Fibroblast of lung (primary cell): ENCODE measurements at regions not wholly inside any gene's neighbourhood (a gene's known extent, or its start where the extent isn't known, plus 50 kb on each side); places are given as distances from the start of the nearest gene placed in this dataset.

Experiments
- DNase-seq, 2 donors: peaks; one replicate each; pipeline versions ENCODE4 v3.0.0 to v3.0.0-alpha.2; 2010; ENCODE audit warnings: low read depth in 2 of 2
- H2AFZ ChIP-seq: 2 replicates; pipeline ENCODE4 v1.5.1; 2012; ENCODE audit warnings: low read length, control low read depth, inconsistent platforms
- H3K27ac ChIP-seq: 2 replicates; pipeline ENCODE4 v1.5.1; 2011; ENCODE audit warnings: low read length, control low read depth; ENCODE audit not compliant: insufficient read depth
- H3K27me3 ChIP-seq: 2 replicates; pipeline ENCODE4 v1.5.1; 2011; ENCODE audit warnings: mild to moderate bottlenecking, low read length; ENCODE audit not compliant: control insufficient read depth, insufficient read depth
- H3K36me3 ChIP-seq: 2 replicates; pipeline ENCODE4 v1.5.1; 2011; ENCODE audit warnings: low read length; ENCODE audit not compliant: control insufficient read depth, insufficient read depth
- H3K4me1 ChIP-seq: 2 replicates; pipeline ENCODE4 v1.5.1; 2011; ENCODE audit warnings: low read length; ENCODE audit not compliant: control insufficient read depth, insufficient read depth; ENCODE audit errors: extremely low read depth
- H3K4me2 ChIP-seq: 2 replicates; pipeline ENCODE4 v1.5.1; 2011; ENCODE audit warnings: low read length, control low read depth; ENCODE audit not compliant: insufficient read depth; ENCODE audit errors: extremely low read depth
- H3K4me3 ChIP-seq, 4 experiments: fragments of 200-600 bp in 1 of 4; sonication (generic) in 1 of 4; replicated peaks in 1 of 4; 2 replicates each; pipeline ENCODE4 v1.5.1; 2011 to 2016; ENCODE audit warnings: low read length in 4 of 4, low read depth in 3 of 4, mild to moderate bottlenecking in 3 of 4, control low read depth in 2 of 4, inconsistent platforms in 1 of 4, mixed read lengths in 1 of 4; ENCODE audit not compliant: insufficient read depth in 1 of 4; ENCODE audit errors: control extremely low read depth in 1 of 4
- H3K79me2 ChIP-seq: 2 replicates; pipeline ENCODE4 v1.5.1; 2012; ENCODE audit warnings: mild to moderate bottlenecking, low read length, inconsistent platforms; ENCODE audit not compliant: control insufficient read depth, insufficient read depth
- H3K9ac ChIP-seq: 2 replicates; pipeline ENCODE4 v1.5.1; 2011; ENCODE audit warnings: mild to moderate bottlenecking, low read length, control low read depth; ENCODE audit not compliant: insufficient read depth
- H3K9me3 ChIP-seq: 2 replicates; pipeline ENCODE4 v1.5.1; 2012; ENCODE audit warnings: low read depth, low read length; ENCODE audit not compliant: control insufficient read depth, insufficient read depth
- H4K20me1 ChIP-seq: 2 replicates; pipeline ENCODE4 v1.5.1; 2011; ENCODE audit warnings: low read length; ENCODE audit not compliant: control insufficient read depth, insufficient read depth; ENCODE audit errors: extremely low read depth
- CTCF ChIP-seq, 2 donors: IDR thresholded peaks in 1 of 2; conservative IDR thresholded peaks in 1 of 2; 1 replicate in 1 of 2; 2 replicates in 1 of 2; pipeline ENCODE4 v1.5.1; 2011 to 2012; ENCODE audit warnings: low read length in 2 of 2, control low read depth in 1 of 2, inconsistent platforms in 1 of 2, low read depth in 1 of 2, mild to moderate bottlenecking in 1 of 2
- EZH2 ChIP-seq: IDR thresholded peaks from 2 replicates; pipeline ENCODE4 v1.5.1; 2012; ENCODE audit warnings: low read length, control low read depth, mild to moderate bottlenecking; ENCODE audit errors: missing control alignments

GRCh38 chr4:18480342-18480741 is 458.8 kb upstream of the LCORL start:
- no peak overlapping the region for H3K4me3 ChIP-seq
- no peaks in the 10 kb centered on the region for H3K9me3 ChIP-seq
- H3K36me3 ChIP-seq = no peaks in the 10 kb centered on the region
- H4K20me1 ChIP-seq = no peaks in the 10 kb centered on the region
- H3K4me1 ChIP-seq = no peaks in the 10 kb centered on the region
- TF ChIP-seq CTCF (conservative IDR thresholded peaks at IDR 0.05 in 1 of 2, IDR thresholded peaks at IDR 0.05 in 1 of 2; ENCODE audit: low read depth in 1 of 2, low read length in 2 of 2) (no peak), EZH2 (no peak)
- H3K27ac ChIP-seq = no peak overlapping the region
- H3K4me2 ChIP-seq = no peak overlapping the region
- H3K79me2 ChIP-seq = no peaks in the 10 kb centered on the region
- no peak overlapping the region for H3K9ac ChIP-seq
- no peak for DNase-seq
- H3K27me3 ChIP-seq = no peaks in the 10 kb centered on the region
- no peak overlapping the region for H2AFZ ChIP-seq

- no peak for DNase-seq
- H3K4me2 ChIP-seq = no peak overlapping the region
- no peak overlapping the region for H2AFZ ChIP-seq
- H3K4me1 ChIP-seq = no peaks in the 10 kb centered on the region
- H3K9me3 ChIP-seq = no peaks in the 10 kb centered on the region
- no peak overlapping the region for H3K9ac ChIP-seq
- no peaks in the 10 kb centered on the region for H4K20me1 ChIP-seq
- H3K36me3 ChIP-seq = no peaks in the 10 kb centered on the region
- no peak for TF ChIP-seq CTCF (conservative IDR thresholded peaks at IDR 0.05 in 1 of 2, IDR thresholded peaks at IDR 0.05 in 1 of 2; ENCODE audit: low read depth in 1 of 2, low read length in 2 of 2)
- TF ChIP-seq EZH2 = no peak
- H3K79me2 ChIP-seq = no peaks in the 10 kb centered on the region
- no peak overlapping the region for H3K27ac ChIP-seq
- H3K4me3 ChIP-seq = no peak overlapping the region
- no peaks in the 10 kb centered on the region for H3K27me3 ChIP-seq
Observed at GRCh38 chr4:18479825-18480224, 458.3 kb upstream of the LCORL start.

GRCh38 chr4:18463987-18464559 is 442.5 kb upstream of the LCORL start:
- Histone ChIP-seq H3K27me3 (no peaks in the 10 kb centered on the region), H3K9ac (no peak overlapping the region), H2AFZ (no peak overlapping the region), H3K36me3 (no peaks in the 10 kb centered on the region), H4K20me1 (no peaks in the 10 kb centered on the region), H3K4me3 (no peak overlapping the region), H3K4me1 (no peaks in the 10 kb centered on the region), H3K9me3 (no peaks in the 10 kb centered on the region), H3K4me2 (no peak overlapping the region), H3K79me2 (no peaks in the 10 kb centered on the region), H3K27ac (no peak overlapping the region)
- DNase-seq = no peak
- no peak for TF ChIP-seq CTCF (conservative IDR thresholded peaks at IDR 0.05 in 1 of 2, IDR thresholded peaks at IDR 0.05 in 1 of 2; ENCODE audit: low read depth in 1 of 2, low read length in 2 of 2)
- no peak for TF ChIP-seq EZH2
